Liver (tissue), 3 donors: ENCODE measurements at regions not wholly inside any gene's neighbourhood (a gene's known extent, or its start where the extent isn't known, plus 50 kb on each side); places are given as distances from the start of the nearest gene placed in this dataset.
"Not testable (repeated sequence)": the region's sequence is repeated elsewhere in the genome, so short reads cannot be mapped to it uniquely, and the experiment has no call there.

Source experiments
- ATF3 ChIP-seq: IDR thresholded peaks from 2 replicates; pipeline ENCODE4 v1.6.1; 2016; ENCODE audit warnings: antibody characterized with exemption
- EGR1 ChIP-seq, 2 donors: IDR thresholded peaks; 2 replicates each; pipeline ENCODE4 v1.6.1; 2016 to 2018; ENCODE audit warnings: antibody characterized with exemption in 2 of 2, low read depth in 2 of 2
- HNF4G ChIP-seq: IDR thresholded peaks from 2 replicates; pipeline ENCODE4 v1.6.1; 2016; ENCODE audit warnings: antibody characterized with exemption
- JUND ChIP-seq, 2 donors: IDR thresholded peaks; 2 replicates each; pipeline ENCODE4 v1.6.1; 2016; ENCODE audit warnings: antibody characterized with exemption in 2 of 2
- MAX ChIP-seq: IDR thresholded peaks from 2 replicates; pipeline ENCODE4 v1.6.1; 2016; ENCODE audit warnings: antibody characterized with exemption
- NR2F2 ChIP-seq: IDR thresholded peaks from 2 replicates; pipeline ENCODE4 v1.6.1; 2016; ENCODE audit warnings: antibody characterized with exemption
- YY1 ChIP-seq: IDR thresholded peaks from 2 replicates; pipeline ENCODE4 v1.6.1; 2016; ENCODE audit warnings: antibody characterized with exemption, mild to moderate bottlenecking
- TF ChIP-seq, protein P1 (sequence below): fragments of 150-350 bp; IDR thresholded peaks from 2 replicates; pipeline ENCODE4 v1.5.1; 2017; ENCODE audit warnings: improper control_type of control experiment, low read depth, low read length; ENCODE audit not compliant: missing input control
- donor health status: healthy.
- donor health status: healthy.

DNA sequence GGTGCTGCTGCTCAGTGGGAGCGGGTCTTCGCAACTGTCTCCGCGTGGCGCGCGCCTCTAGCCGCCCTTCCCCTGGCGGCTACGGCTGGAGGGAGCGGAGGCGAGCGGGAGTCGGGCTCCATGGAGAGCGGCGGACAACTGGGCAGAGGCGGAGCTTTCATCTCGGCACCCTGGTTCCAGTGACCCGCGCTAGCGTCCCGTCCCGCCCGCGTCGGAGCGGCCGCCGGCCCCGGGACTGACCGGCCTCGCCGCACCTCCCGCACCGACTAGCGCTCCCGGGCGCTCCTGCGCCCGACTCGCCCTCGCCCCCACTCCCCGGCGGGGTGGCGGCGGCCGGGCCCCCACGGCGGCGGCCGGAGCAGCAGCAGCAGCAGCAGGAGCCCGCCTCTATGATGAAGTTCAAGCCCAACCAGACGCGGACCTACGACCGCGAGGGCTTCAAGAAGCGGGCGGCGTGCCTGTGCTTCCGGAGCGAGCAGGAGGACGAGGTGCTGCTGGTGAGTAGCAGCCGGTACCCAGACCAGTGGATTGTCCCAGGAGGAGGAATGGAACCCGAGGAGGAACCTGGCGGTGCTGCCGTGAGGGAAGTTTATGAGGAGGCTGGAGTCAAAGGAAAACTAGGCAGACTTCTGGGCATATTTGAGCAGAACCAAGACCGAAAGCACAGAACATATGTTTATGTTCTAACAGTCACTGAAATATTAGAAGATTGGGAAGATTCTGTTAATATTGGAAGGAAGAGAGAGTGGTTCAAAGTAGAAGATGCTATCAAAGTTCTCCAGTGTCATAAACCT lies 69.2 kb upstream of the NOTCH2NLA start:
- TF ChIP-seq HNF4G; YY1; JUND (IDR thresholded peaks at IDR 0.05); ATF3; NR2F2; EGR1 (IDR thresholded peaks at IDR 0.05; ENCODE audit: low read depth in 2 of 2); MAX: not testable (repeated sequence)
- TF ChIP-seq, protein P1, sequence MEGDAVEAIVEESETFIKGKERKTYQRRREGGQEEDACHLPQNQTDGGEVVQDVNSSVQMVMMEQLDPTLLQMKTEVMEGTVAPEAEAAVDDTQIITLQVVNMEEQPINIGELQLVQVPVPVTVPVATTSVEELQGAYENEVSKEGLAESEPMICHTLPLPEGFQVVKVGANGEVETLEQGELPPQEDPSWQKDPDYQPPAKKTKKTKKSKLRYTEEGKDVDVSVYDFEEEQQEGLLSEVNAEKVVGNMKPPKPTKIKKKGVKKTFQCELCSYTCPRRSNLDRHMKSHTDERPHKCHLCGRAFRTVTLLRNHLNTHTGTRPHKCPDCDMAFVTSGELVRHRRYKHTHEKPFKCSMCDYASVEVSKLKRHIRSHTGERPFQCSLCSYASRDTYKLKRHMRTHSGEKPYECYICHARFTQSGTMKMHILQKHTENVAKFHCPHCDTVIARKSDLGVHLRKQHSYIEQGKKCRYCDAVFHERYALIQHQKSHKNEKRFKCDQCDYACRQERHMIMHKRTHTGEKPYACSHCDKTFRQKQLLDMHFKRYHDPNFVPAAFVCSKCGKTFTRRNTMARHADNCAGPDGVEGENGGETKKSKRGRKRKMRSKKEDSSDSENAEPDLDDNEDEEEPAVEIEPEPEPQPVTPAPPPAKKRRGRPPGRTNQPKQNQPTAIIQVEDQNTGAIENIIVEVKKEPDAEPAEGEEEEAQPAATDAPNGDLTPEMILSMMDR = not testable (repeated sequence)
